ENCODE measurements at regions not wholly inside any gene's neighbourhood (a gene's known extent, or its start where the extent isn't known, plus 50 kb on each side); places are given as distances from the start of the nearest gene placed in this dataset.
"Not testable (repeated sequence)": the region's sequence is repeated elsewhere in the genome, so short reads cannot be mapped to it uniquely, and the experiment has no call there.

GRCh38 chr3:99586701-99587100 is 51.7 kb upstream of the COL8A1 start:
- no peak for DNase-seq (ENCODE audit: low read depth)

DNA sequence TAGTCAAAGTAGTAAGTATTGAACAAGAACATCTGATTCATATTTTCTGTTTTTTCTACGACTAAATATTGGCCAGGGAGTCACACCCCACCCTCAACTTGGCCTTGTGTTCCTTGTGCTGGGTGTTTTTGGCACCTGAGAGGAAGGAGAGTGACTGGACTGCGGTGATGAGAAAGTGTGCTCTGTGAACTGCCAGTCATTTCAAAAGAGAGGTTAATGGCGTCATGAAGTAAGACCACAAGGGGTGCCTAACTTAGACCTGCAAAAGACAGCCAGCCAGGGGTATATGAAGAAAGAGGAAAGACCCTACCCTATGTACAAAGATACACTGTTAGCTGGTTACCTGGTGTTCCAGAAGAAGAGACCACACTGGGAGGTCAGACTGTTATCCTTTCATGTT is 58.4 kb upstream of the COL8A1 start:
- DNase-seq (ENCODE audit: low read depth): no peak

- DNase-seq (ENCODE audit: low read depth): no peak
Observed at GRCh38 chr3:99579246-99579645, 59.1 kb upstream of the COL8A1 start.

- no peak for DNase-seq (ENCODE audit: low read depth)
Observed at GRCh38 chr3:99578339-99578970, 59.9 kb upstream of the COL8A1 start.

- no peak for DNase-seq (ENCODE audit: low read depth)
Observed at GRCh38 chr3:99576904-99577559, 61.4 kb upstream of the COL8A1 start.

DNA sequence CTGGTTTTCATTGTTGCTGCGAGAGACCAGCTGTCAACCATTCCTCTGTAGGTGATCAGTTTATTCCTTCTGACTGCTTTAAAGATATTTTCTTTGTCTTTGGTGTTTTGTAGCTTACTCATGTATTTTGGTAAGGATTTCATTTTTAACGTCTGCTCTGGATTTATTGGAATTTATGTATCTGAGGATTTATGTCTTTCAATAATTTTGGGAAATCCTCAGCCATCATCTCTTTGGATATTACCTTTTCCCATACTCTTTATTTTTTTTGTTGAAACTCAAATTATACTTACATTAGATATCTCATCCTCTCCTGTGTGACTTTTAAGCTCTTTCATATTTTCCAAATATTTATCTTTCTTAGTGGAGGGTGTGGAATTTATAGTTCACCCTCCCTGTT is 62.7 kb upstream of the COL8A1 start:
- no peak for DNase-seq (ENCODE audit: low read depth)

GRCh38 chr3:99570061-99570460 is 68.3 kb upstream of the COL8A1 start:
- no peak for DNase-seq (ENCODE audit: low read depth)

GRCh38 chr3:99568663-99569335 is 69.6 kb upstream of the COL8A1 start:
- no peak for DNase-seq (ENCODE audit: low read depth)

GRCh38 chr3:99565331-99565730 is 73.1 kb upstream of the COL8A1 start:
- DNase-seq (ENCODE audit: low read depth): no peak

GRCh38 chr3:99562990-99563607 is 75.3 kb upstream of the COL8A1 start:
- no peak for DNase-seq (ENCODE audit: low read depth)

DNA sequence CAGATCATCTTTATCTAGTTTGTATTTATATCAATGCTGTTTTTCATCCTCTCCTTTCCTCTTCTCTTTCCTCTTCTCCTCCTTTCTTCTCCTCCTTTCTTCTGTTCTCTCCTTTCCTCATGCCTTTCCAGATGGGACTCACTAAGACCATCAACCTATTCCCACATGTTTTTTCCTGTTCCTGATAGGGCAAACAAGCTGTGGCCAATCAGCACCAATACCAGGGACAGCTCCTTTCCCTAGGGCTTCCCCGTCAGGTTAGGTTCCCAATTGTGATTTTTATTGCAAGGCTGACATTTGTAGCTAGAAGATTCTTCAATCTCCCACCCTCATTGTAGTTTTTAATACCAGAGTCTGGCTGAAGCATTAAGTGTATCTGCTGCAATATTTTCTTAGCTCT is 76.3 kb upstream of the COL8A1 start:
- no peak for DNase-seq (ENCODE audit: low read depth)

GRCh38 chr3:99561056-99561455 is 77.3 kb upstream of the COL8A1 start:
- no peak for DNase-seq (ENCODE audit: low read depth)

DNA sequence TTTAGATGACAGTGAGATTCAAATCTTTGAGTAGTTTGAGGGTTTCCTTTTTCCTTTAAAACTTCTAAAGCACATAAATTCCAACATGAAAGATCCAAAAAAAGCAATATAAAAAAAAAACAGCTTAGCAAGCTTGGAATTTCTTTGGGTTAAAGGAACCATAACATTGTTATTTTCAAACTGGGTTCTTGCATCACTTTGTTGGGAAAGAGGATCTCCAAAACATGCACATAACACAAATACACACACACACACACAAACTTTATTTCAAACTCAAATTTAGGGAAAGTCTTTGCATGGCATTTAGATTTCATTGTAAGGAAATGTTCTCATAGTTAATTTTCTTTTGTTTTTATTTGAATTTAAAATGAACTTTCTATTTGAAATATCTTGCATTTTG is 79.2 kb upstream of the COL8A1 start:
- no peak for DNase-seq (ENCODE audit: low read depth)

- not testable (repeated sequence) for DNase-seq (ENCODE audit: low read depth)
Observed at GRCh38 chr3:99555885-99556284, 82.5 kb upstream of the COL8A1 start.

- no peak for DNase-seq (ENCODE audit: low read depth)
Observed at GRCh38 chr3:99551520-99551919, 86.9 kb upstream of the COL8A1 start.

- no peak for DNase-seq (ENCODE audit: low read depth)
Observed at GRCh38 chr3:99549957-99550603, 88.3 kb upstream of the COL8A1 start.

DNA sequence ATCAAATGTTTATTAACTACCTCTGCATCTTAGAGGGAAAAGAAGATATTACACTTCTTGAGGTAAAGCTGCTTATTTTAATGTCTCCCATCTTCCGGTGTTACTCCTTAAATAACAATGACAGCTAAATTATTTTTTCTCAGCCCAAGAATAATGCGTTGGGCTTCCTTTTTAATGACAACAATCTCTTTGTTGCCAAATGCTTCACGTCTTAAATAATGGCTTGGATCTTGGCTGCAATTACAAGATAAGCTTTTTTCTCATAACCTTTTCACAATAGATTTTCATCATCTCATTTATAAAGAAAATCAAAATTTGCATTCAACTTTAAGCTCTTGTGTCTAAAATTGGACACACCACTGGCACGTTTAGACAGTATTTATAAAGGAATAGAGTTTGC is 89.2 kb upstream of the COL8A1 start:
- DNase-seq (ENCODE audit: low read depth): no peak

DNA sequence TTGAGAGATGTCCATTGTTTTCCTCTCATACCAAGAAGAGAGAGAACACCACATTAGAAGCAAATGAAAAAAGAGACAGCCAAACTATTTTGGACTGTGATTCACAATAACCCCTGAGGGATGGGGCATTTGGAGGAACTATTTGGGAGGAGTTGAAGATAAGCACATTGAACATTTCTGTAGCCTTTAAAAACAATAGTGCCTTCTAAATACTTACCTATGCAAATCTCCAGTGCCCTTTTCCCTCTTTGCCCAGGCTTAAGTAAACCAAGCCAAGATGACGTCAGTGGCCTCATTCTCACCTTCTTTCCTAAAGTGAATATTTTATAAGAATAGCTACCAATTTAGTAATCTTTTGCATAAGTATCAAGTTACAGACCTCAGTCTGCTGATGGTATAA is 89.7 kb upstream of the COL8A1 start:
- no peak for DNase-seq (ENCODE audit: low read depth)

GRCh38 chr3:99545941-99546580 is 92.3 kb upstream of the COL8A1 start:
- no peak for DNase-seq (ENCODE audit: low read depth)

GRCh38 chr3:99544786-99545281 is 93.6 kb upstream of the COL8A1 start:
- no peak for DNase-seq (ENCODE audit: low read depth)

DNA sequence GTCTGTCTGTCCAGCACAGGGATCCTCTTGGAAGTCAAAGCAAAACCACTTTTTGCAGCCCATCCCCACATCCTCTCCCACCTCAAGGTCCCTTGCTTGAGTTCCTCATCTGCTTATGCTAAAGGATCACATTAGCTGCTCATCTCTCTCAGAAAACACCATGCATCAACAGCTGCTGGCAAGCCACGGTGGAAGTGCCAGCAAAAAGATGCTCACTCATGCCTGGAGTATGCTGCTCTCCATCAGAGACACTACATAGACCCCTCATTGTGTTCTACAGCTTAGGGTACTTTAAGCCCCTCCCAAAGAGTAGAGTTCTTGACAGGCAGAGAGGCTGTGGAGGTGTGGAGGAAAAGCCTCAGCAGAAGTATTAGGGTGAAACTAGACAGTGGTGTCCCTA is 94.6 kb upstream of the COL8A1 start:
- no peak for DNase-seq (ENCODE audit: low read depth)

All from activated T-cell treated with anti-CD3 and anti-CD28 coated beads for 48 hours (primary cell).